ENCODE measurements at regions not wholly inside any gene's neighbourhood (a gene's known extent, or its start where the extent isn't known, plus 50 kb on each side); places are given as distances from the start of the nearest gene placed in this dataset.
A peak's percentile ranks its signal among the peaks of the same experiment; 100 is the strongest.
"Not testable (repeated sequence)": the region's sequence is repeated elsewhere in the genome, so short reads cannot be mapped to it uniquely, and the experiment has no call there.

- peak; percentile 8 for DNase-seq
Observed at GRCh38 chr5:167030500-167031120, 1260.8 kb upstream of the WWC1 start.

GRCh38 chr5:167036585-167036984 lies 1254.9 kb upstream of the WWC1 start:
- DNase-seq: no peak

GRCh38 chr5:167049043-167049663 lies 1242.3 kb upstream of the WWC1 start:
- peak; percentile 46 for DNase-seq

- no peak for DNase-seq
Observed at GRCh38 chr5:167049771-167050567, 1241.5 kb upstream of the WWC1 start.

- DNase-seq: peak; percentile 8
Observed at GRCh38 chr5:167050568-167051401, 1240.7 kb upstream of the WWC1 start.

- DNase-seq: no peak
Observed at GRCh38 chr5:167051402-167051768, 1240.1 kb upstream of the WWC1 start.

- DNase-seq: no peak
Observed at GRCh38 chr5:167052791-167053190, 1238.7 kb upstream of the WWC1 start.

GRCh38 chr5:167057665-167058064 lies 1233.8 kb upstream of the WWC1 start:
- peak; percentile 75 for DNase-seq

GRCh38 chr5:167061695-167062094 lies 1229.8 kb upstream of the WWC1 start:
- DNase-seq: no peak

- DNase-seq: no peak
Observed at GRCh38 chr5:167063116-167063515, 1228.3 kb upstream of the WWC1 start.

- no peak for DNase-seq
Observed at GRCh38 chr5:167063788-167064187, 1227.7 kb upstream of the WWC1 start.

GRCh38 chr5:167064198-167064776 lies 1227.2 kb upstream of the WWC1 start:
- no peak for DNase-seq

- DNase-seq: no peak
Observed at GRCh38 chr5:167065794-167066193, 1225.7 kb upstream of the WWC1 start.

- DNase-seq: peak; percentile 23
Observed at GRCh38 chr5:167071981-167072610, 1219.3 kb upstream of the WWC1 start.

- DNase-seq: no peak
Observed at GRCh38 chr5:167081561-167081960, 1209.9 kb upstream of the WWC1 start.

- DNase-seq: peak; percentile 2
Observed at GRCh38 chr5:167096816-167097215, 1194.6 kb upstream of the WWC1 start.

GRCh38 chr5:167104351-167104750 lies 1187.1 kb upstream of the WWC1 start:
- DNase-seq: no peak

GRCh38 chr5:167105941-167106340 lies 1185.5 kb upstream of the WWC1 start:
- DNase-seq: no peak

- DNase-seq: no peak
Observed at GRCh38 chr5:167107684-167108083, 1183.8 kb upstream of the WWC1 start.

GRCh38 chr5:167108266-167108665 lies 1183.2 kb upstream of the WWC1 start:
- not testable (repeated sequence) for DNase-seq

GRCh38 chr5:167112556-167112955 lies 1178.9 kb upstream of the WWC1 start:
- no peak for DNase-seq

GRCh38 chr5:167122267-167122666 lies 1169.2 kb upstream of the WWC1 start:
- DNase-seq: no peak

Measured in fibroblast of skin of abdomen (primary cell).